Head of caudate nucleus (tissue), 42 donors: ENCODE measurements at regions not wholly inside any gene's neighbourhood (a gene's known extent, or its start where the extent isn't known, plus 50 kb on each side); places are given as distances from the start of the nearest gene placed in this dataset.
"Not testable (repeated sequence)": the region's sequence is repeated elsewhere in the genome, so short reads cannot be mapped to it uniquely, and the experiment has no call there.

Experiments
- DNase-seq, 42 donors: peaks; one replicate each; pipeline versions ENCODE4 v3.0.0 to v3.0.0-alpha.2; 2020 to 2021; ENCODE audit warnings: mixed read lengths in 7 of 42
- intact Hi-C: fragments of 100-400 bp; cut with DNase I; formaldehyde crosslinking; loops from one replicate; pipeline ENCODE4 v1.15.0; 2022

- intact Hi-C loops: no loop called here
- no peak for DNase-seq
Measured at GRCh38 chr10:85316276-85316675, 987.9 kb downstream of the CCSER2 start.

DNA sequence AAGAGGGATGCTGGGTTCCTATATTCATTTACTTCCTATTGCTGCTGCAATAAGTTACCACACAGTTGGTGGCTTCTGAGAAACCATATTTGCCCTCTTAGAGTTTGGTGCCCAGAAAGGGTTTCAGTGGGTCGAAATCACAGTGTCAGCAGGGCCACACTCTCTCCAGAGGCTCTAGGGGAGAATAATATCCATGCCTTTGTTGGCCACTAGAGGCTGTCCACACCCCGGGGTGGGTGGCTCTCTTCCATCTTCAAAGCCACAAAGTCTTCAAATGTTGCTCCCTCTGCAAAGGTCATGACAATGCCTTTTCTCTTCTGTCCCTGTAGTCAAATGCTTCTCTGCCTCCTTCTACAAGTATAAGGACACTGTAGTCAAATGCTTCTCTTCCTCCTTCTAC, 989.4 kb downstream of the CCSER2 start:
- intact Hi-C loops: no loop called here
- peak in 1 of 42 donors; percentile 31 for DNase-seq

GRCh38 chr10:85318809-85319807, 990.7 kb downstream of the CCSER2 start:
- intact Hi-C loops: no loop called here
- peak in 10 of 42 donors; percentile 6 to 60 (median 26) for DNase-seq

GRCh38 chr10:85319826-85320225, 991.4 kb downstream of the CCSER2 start:
- intact Hi-C loops: no loop called here
- DNase-seq: peak; percentile 13 to 87 (median 70)

- no peak for DNase-seq
- intact Hi-C loops: no loop called here
Measured at GRCh38 chr10:85333594-85333993, 1005.2 kb downstream of the CCSER2 start.

DNA sequence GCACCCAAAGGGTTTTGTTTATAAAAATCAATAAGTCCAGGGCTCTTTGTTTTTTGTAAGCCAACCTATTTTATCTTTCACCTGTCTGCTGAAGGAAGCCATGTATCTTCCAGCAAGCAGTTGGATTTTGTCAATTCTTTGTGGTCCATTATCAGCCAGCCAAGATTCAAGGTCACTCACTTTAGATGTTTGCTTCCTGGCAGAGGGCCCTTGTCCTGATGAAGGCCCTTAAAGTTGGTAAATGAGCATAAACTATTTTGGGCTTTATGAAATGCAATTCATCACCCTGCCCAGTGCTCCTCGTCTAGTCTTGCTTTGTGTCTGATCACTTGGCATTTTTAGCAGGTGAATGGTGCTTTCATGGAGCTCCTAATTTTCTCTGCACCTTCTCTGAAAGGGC, 1004.2 kb downstream of the GRID1 start:
- intact Hi-C loops: no loop called here

DNA sequence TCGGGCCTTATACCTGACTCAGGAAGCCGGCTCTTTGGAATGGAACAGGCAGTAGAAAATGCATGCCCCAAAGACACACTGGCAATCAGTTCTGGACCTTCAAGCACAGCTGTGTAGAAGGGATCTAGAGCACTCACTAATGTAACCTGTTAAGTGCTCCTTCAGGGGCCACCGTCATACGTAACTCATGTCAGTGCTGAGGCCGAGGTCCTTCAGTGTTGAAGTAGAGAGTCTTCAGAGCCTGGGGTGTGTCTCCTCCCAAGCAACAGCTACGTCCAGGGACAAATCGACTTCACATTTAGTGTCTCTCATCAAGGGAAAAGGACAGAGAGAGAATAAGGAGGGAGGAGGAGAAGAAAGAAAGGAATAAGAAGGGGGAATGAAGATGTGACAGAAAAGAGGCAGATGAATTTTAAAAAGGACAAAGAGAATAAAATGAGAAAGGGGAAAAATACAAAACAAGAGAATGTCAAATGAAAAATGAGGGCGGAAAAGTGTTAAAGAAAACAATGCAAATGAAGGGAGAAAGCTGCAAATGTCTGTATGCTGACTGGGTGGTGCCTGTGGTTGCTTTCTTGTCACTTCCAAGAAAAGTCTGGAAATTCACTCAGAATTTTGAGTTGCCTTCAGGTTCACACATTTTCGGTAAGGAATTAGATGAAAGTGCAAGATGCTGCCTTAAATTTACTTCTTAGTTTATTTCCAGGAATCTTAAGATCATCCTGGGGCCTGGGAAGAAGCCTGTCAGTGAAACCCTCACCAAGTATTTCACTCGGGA, 989.4 kb downstream of the GRID1 start:
- intact Hi-C loops: no loop called here
- DNase-seq: no peak

More for the DNA sequence above, 1004.2 kb downstream of the GRID1 start:
- DNase-seq: no peak

GRCh38 chr10:85379338-85379737, 987.3 kb downstream of the GRID1 start:
- intact Hi-C loops: no loop called here
- DNase-seq: no peak

- DNase-seq: no peak
- intact Hi-C loops: no loop called here
Measured at GRCh38 chr10:85400981-85401695, 965.5 kb downstream of the GRID1 start.

- DNase-seq: no peak
- intact Hi-C loops: no loop called here
Measured at GRCh38 chr10:85402541-85402940, 964.1 kb downstream of the GRID1 start.

GRCh38 chr10:85407088-85407487, 959.5 kb downstream of the GRID1 start:
- intact Hi-C loops: no loop called here

DNA sequence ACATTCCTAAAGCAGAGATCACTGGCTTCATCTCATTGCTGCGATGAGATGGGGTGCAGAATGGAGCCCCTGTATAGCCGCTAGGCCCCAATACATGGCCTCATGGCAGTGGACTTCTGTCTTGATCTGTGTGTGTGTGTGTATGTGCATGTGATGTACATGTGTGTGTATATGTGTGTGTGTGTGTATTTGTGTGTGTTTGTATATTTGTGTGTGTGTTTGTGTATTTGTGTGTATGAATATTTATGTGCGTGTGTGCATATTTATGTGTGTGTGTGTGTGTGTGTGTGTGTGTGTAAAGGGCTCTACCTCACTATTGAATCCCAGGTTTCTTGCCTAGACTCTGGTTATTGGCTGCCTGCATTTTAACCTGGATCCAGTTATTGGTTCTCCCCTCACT, 958.2 kb downstream of the GRID1 start:
- DNase-seq: no peak
- intact Hi-C loops: no loop called here

More at GRCh38 chr10:85407088-85407487, 959.5 kb downstream of the GRID1 start:
- DNase-seq: no peak

GRCh38 chr10:85410586-85410985, 956.0 kb downstream of the GRID1 start:
- DNase-seq, intact Hi-C loops: not testable (repeated sequence)

- intact Hi-C loops: no loop called here
- no peak for DNase-seq
Measured at GRCh38 chr10:85413570-85413969, 953.0 kb downstream of the GRID1 start.

- intact Hi-C loops: no loop called here
- DNase-seq: no peak
Measured at GRCh38 chr10:85420501-85421191, 945.9 kb downstream of the GRID1 start.

- DNase-seq: no peak
- intact Hi-C loops: no loop called here
Measured at GRCh38 chr10:85421421-85421820, 945.2 kb downstream of the GRID1 start.

- intact Hi-C loops: no loop called here
- DNase-seq: no peak
Measured at GRCh38 chr10:85429126-85429525, 937.5 kb downstream of the GRID1 start.

DNA sequence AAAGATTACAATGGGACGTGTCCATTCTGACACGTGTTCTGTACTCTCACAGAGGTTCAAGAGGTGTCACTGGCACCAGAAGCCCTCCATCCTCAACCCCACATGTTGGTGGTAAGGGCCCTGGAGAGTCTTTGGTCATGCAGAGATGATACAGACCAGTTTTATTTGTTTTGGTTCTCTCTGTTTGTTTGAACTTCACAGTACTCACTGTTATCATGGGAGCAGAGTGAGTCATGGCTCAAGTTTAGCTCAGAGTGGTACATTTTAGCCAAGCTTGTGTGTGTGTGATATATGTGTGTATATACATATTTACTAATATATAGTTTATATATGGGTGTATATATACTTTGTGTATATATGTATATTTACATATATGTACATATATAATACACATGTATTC, 935.6 kb downstream of the GRID1 start:
- no peak for DNase-seq
- intact Hi-C loops: no loop called here

DNA sequence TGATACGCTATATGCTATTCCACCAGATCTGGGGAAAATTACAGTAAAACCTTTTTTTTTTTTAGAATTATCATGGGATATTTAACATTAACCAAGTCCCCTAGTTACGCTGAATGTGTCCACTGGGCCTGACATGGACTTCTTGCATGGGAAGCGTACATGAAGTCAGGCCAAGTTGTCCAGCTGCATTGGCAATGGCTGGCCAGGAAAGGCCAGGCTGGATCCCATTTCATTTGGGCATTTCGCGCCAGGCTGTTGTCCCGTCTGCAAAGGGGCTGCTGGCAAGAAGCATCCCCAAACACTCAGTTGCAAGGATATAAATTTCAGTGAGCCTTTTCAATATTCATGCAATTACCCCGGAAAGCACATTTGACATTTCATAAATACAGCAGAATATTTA, 933.3 kb downstream of the GRID1 start:
- DNase-seq: peak in 13 of 42 donors; percentile 11 to 61 (median 26)
- intact Hi-C loops: no loop called here
